CD14-positive monocyte (primary cell): ENCODE measurements at regions not wholly inside any gene's neighbourhood (a gene's known extent, or its start where the extent isn't known, plus 50 kb on each side); places are given as distances from the start of the nearest gene placed in this dataset.

Experiments
- DNase-seq, 3 donors: peaks; one replicate each; pipeline ENCODE4 v3.0.0-alpha.2; 2011 to 2022
- H2AFZ ChIP-seq: 2 replicates; pipeline ENCODE4 v1.6.0; 2012; ENCODE audit warnings: mild to moderate bottlenecking, low read depth, low read length, inconsistent platforms; ENCODE audit not compliant: insufficient read depth, poor library complexity, severe bottlenecking
- H3K27ac ChIP-seq, 2 donors: 1 replicate in 1 of 2; 2 replicates in 1 of 2; pipeline ENCODE4 v1.5.1; 2012 to 2013; ENCODE audit warnings: low read length in 2 of 2, control low read depth in 1 of 2, inconsistent platforms in 1 of 2, low read depth in 1 of 2, mild to moderate bottlenecking in 1 of 2
- H3K27me3 ChIP-seq, 2 donors: one replicate each; pipeline versions ENCODE4 v1.6.0 to v1.6.1; 2011 to 2013; ENCODE audit warnings: low read length in 2 of 2; ENCODE audit not compliant: control insufficient read depth in 2 of 2, insufficient read depth in 2 of 2
- H3K36me3 ChIP-seq, 2 donors: replicated peaks in 1 of 2; 1 replicate in 1 of 2; 2 replicates in 1 of 2; pipeline versions ENCODE4 v1.5.1 to v1.6.1; 2012 to 2013; ENCODE audit warnings: low read length in 2 of 2, control low read depth in 1 of 2, inconsistent platforms in 1 of 2, mild to moderate bottlenecking in 1 of 2; ENCODE audit not compliant: insufficient read depth in 2 of 2, control insufficient read depth in 1 of 2
- H3K4me1 ChIP-seq, 2 donors: 1 replicate in 1 of 2; 2 replicates in 1 of 2; pipeline versions ENCODE4 v1.5.1 to v1.6.1; 2012 to 2013; ENCODE audit warnings: low read length in 2 of 2, control low read depth in 1 of 2, inconsistent platforms in 1 of 2, mild to moderate bottlenecking in 1 of 2, moderate library complexity in 1 of 2; ENCODE audit not compliant: insufficient read depth in 2 of 2, control insufficient read depth in 1 of 2
- H3K4me2 ChIP-seq: replicated peaks from 2 replicates; pipeline ENCODE3; 2012; ENCODE audit warnings: low read length, moderate library complexity, mild to moderate bottlenecking; ENCODE audit not compliant: poor library complexity, severe bottlenecking; ENCODE audit errors: extremely low read depth
- H3K4me3 ChIP-seq, 3 experiments: fragments of 200-600 bp in 1 of 3; sonication (generic) in 1 of 3; replicated peaks in 1 of 3; 1 replicate in 2 of 3; 2 replicates in 1 of 3; pipeline ENCODE4 v1.5.1; 2011 to 2013; ENCODE audit warnings: low read length in 3 of 3, mild to moderate bottlenecking in 3 of 3, control low read depth in 2 of 3, low read depth in 2 of 3, inconsistent platforms in 1 of 3, moderate library complexity in 1 of 3
- H3K79me2 ChIP-seq: 2 replicates; pipeline ENCODE4 v1.6.0; 2012; ENCODE audit warnings: mild to moderate bottlenecking, control low read depth, inconsistent platforms, low read length, moderate library complexity; ENCODE audit not compliant: insufficient read depth
- H3K9ac ChIP-seq: 2 replicates; pipeline ENCODE4 v1.6.0; 2017; ENCODE audit warnings: low read length, mild to moderate bottlenecking; ENCODE audit not compliant: insufficient read depth, poor library complexity, severe bottlenecking
- H3K9me3 ChIP-seq, 2 donors: replicated peaks in 1 of 2; 1 replicate in 1 of 2; 2 replicates in 1 of 2; pipeline versions ENCODE4 v1.5.1 to v1.6.1; 2012 to 2013; ENCODE audit warnings: low read length in 2 of 2, control low read depth in 1 of 2; ENCODE audit not compliant: control insufficient read depth in 1 of 2, insufficient read depth in 1 of 2
- H4K20me1 ChIP-seq: 2 replicates; pipeline ENCODE4 v1.6.0; 2012; ENCODE audit warnings: mild to moderate bottlenecking, low read length, control low read depth, moderate library complexity; ENCODE audit not compliant: insufficient read depth
- H3K27ac Mint-ChIP-seq, 7 donors: one replicate each; pipeline ENCODE4 v1.8.0; 2020; ENCODE audit warnings: mild to moderate bottlenecking in 7 of 7, mixed read lengths in 7 of 7, moderate library complexity in 6 of 7, inconsistent platforms in 2 of 7
- H3K27me3 Mint-ChIP-seq, 3 donors: one replicate each; pipeline ENCODE4 v1.8.0; 2021 to 2022; ENCODE audit warnings: low read depth in 3 of 3, mild to moderate bottlenecking in 3 of 3, mixed read lengths in 3 of 3, moderate library complexity in 3 of 3, inconsistent platforms in 1 of 3
- H3K36me3 Mint-ChIP-seq, 2 donors: one replicate each; pipeline ENCODE4 v1.8.0; 2020; ENCODE audit warnings: mixed read lengths in 2 of 2, inconsistent platforms in 1 of 2, mild to moderate bottlenecking in 1 of 2
- H3K4me1 Mint-ChIP-seq: one replicate; pipeline ENCODE4 v1.8.0; 2020; ENCODE audit warnings: mild to moderate bottlenecking, mixed read lengths
- H3K4me3 Mint-ChIP-seq, 2 donors: one replicate each; pipeline ENCODE4 v1.8.0; 2020; ENCODE audit warnings: mild to moderate bottlenecking in 2 of 2, mixed read lengths in 2 of 2, moderate library complexity in 1 of 2
- H3K9me3 Mint-ChIP-seq, 7 donors: one replicate each; pipeline ENCODE4 v1.8.0; 2020 to 2022; ENCODE audit warnings: mixed read lengths in 7 of 7, mild to moderate bottlenecking in 6 of 7, moderate library complexity in 6 of 7, inconsistent platforms in 2 of 7
- WGBS: methylation state at CpG from one replicate; pipeline ENCODE4 v1.1.5; 2013; ENCODE audit warnings: missing lambda C conversion rate; ENCODE audit not compliant: insufficient coverage; 5-methylcytosine and 5-hydroxymethylcytosine counted together
- intact Hi-C, 2 donors: fragments of 100-400 bp; cut with micrococcal nuclease; formaldehyde crosslinking; loops; one replicate each; pipeline versions ENCODE4 v1.15.0 to v1.15.1; 2023
- TF ChIP-seq, protein P1 (sequence below): fragments of 200-600 bp; IDR thresholded peaks from one replicate; pipeline ENCODE4 v1.8.0; 2022; ENCODE audit warnings: antibody characterized with exemption, mild to moderate bottlenecking

- no peaks in the 10 kb centered on the region for H3K36me3 ChIP-seq
- TF ChIP-seq, protein P1, sequence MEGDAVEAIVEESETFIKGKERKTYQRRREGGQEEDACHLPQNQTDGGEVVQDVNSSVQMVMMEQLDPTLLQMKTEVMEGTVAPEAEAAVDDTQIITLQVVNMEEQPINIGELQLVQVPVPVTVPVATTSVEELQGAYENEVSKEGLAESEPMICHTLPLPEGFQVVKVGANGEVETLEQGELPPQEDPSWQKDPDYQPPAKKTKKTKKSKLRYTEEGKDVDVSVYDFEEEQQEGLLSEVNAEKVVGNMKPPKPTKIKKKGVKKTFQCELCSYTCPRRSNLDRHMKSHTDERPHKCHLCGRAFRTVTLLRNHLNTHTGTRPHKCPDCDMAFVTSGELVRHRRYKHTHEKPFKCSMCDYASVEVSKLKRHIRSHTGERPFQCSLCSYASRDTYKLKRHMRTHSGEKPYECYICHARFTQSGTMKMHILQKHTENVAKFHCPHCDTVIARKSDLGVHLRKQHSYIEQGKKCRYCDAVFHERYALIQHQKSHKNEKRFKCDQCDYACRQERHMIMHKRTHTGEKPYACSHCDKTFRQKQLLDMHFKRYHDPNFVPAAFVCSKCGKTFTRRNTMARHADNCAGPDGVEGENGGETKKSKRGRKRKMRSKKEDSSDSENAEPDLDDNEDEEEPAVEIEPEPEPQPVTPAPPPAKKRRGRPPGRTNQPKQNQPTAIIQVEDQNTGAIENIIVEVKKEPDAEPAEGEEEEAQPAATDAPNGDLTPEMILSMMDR = no peak
- DNase-seq = no peak
- Mint-ChIP-seq H3K9me3 (peaks cover 0 to 12% (median 2%) of the 10 kb centered on the region in 7 donors), H3K27me3 (peaks cover 0 to 4% (median 2%) of the 10 kb centered on the region in 3 donors), H3K4me3 (no peak overlapping the region), H3K4me1 (no peaks in the 10 kb centered on the region), H3K27ac (no peak overlapping the region), H3K36me3 (no peaks in the 10 kb centered on the region)
- H2AFZ ChIP-seq = no peak overlapping the region
- WGBS = 93% methylated on average over 2 of the region's 5 CpGs
- intact Hi-C loops = no loop called here
- H3K4me1 ChIP-seq = no peaks in the 10 kb centered on the region
- H3K9me3 ChIP-seq = no peaks in the 10 kb centered on the region
- no peak overlapping the region for H3K9ac ChIP-seq
- H3K4me3 ChIP-seq = no peak overlapping the region
- no peaks in the 10 kb centered on the region for H4K20me1 ChIP-seq
- no peak overlapping the region for H3K4me2 ChIP-seq
- H3K27ac ChIP-seq = no peak overlapping the region
- no peaks in the 10 kb centered on the region for H3K27me3 ChIP-seq
- H3K79me2 ChIP-seq = no peaks in the 10 kb centered on the region
Observed at GRCh38 chr15:25965326-25965725, 102.2 kb upstream of the ATP10A start.

DNA sequence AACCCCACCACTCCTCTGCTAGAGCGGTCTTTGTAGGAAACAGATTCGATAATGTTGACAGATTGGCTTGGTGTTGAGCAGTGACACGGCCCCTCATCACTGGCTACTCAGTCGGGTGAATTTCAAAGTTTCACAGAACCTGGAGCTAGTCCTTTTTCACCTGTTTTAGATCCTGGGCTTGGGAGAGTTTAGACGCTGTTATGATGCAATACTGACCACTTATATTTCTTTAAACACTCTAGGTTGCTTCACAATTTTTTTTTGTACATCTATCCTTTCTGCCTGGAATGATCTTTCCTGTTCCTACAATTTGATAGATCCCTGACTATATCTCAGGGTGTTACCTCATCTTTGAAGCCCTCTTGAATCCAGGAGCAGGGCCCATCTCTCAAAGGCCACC, 97.1 kb upstream of the ATP10A start:
- WGBS = 68% methylated on average over 3 of the region's 5 CpGs
- peaks cover 0 to 4% (median 3%) of the 10 kb centered on the region in 3 donors for H3K27me3 Mint-ChIP-seq
- H3K4me1 Mint-ChIP-seq = no peaks in the 10 kb centered on the region
- Histone ChIP-seq H4K20me1 (no peaks in the 10 kb centered on the region), H3K4me2 (no peak overlapping the region), H3K4me3 (no peak overlapping the region), H3K79me2 (no peaks in the 10 kb centered on the region), H3K4me1 (no peaks in the 10 kb centered on the region), H3K9ac (no peak overlapping the region), H3K36me3 (no peaks in the 10 kb centered on the region), H3K9me3 (no peaks in the 10 kb centered on the region), H2AFZ (no peak overlapping the region), H3K27me3 (no peaks in the 10 kb centered on the region), H3K27ac (no peak overlapping the region)
- no peak for DNase-seq
- TF ChIP-seq, protein P1 = no peak
- no peak overlapping the region for H3K4me3 Mint-ChIP-seq
- intact Hi-C loops = no loop called here
- H3K9me3 Mint-ChIP-seq = peaks cover 0 to 11% (median 3%) of the 10 kb centered on the region in 7 donors
- no peaks in the 10 kb centered on the region for H3K36me3 Mint-ChIP-seq
- H3K27ac Mint-ChIP-seq = no peak overlapping the region
